ENCODE measurements at regions not wholly inside any gene's neighbourhood (a gene's known extent, or its start where the extent isn't known, plus 50 kb on each side); places are given as distances from the start of the nearest gene placed in this dataset.

- Mint-ChIP-seq H3K4me1 (ENCODE audit: low read depth) (peaks cover 6% of the 10 kb centered on the region), H3K36me3 (ENCODE audit: low read depth) (no peaks in the 10 kb centered on the region), H3K27ac (ENCODE audit: unreplicated experiment) (no peak overlapping the region), H3K4me3 (ENCODE audit: unreplicated experiment) (no peak overlapping the region), H3K27me3 (ENCODE audit: low read depth) (no peaks in the 10 kb centered on the region), H3K9me3 (ENCODE audit: low read depth) (no peaks in the 10 kb centered on the region)
- TF ChIP-seq CTCF (IDR thresholded peaks at IDR 0.05) = no peak
- DNase-seq (ENCODE audit: low spot score) = no peak
These were observed 59.4 kb downstream of the PLCE1 start for GRCh38 chr10:94052866-94053791.

- no peak for DNase-seq (ENCODE audit: low spot score)
- Mint-ChIP-seq H3K4me3 (ENCODE audit: unreplicated experiment) (no peak overlapping the region), H3K9me3 (ENCODE audit: low read depth) (no peaks in the 10 kb centered on the region), H3K27me3 (ENCODE audit: low read depth) (no peaks in the 10 kb centered on the region), H3K36me3 (ENCODE audit: low read depth) (peaks cover 10% of the 10 kb centered on the region), H3K27ac (ENCODE audit: unreplicated experiment) (no peak overlapping the region), H3K4me1 (ENCODE audit: low read depth) (no peaks in the 10 kb centered on the region)
- TF ChIP-seq CTCF (IDR thresholded peaks at IDR 0.05) = no peak
These were observed 65.6 kb downstream of the PLCE1 start for GRCh38 chr10:94059178-94059883.

- Mint-ChIP-seq H3K4me3 (ENCODE audit: unreplicated experiment) (no peak overlapping the region), H3K4me1 (ENCODE audit: low read depth) (peaks cover 3% of the 10 kb centered on the region), H3K36me3 (ENCODE audit: low read depth) (peaks cover 11% of the 10 kb centered on the region), H3K9me3 (ENCODE audit: low read depth) (no peaks in the 10 kb centered on the region), H3K27ac (ENCODE audit: unreplicated experiment) (no peak overlapping the region), H3K27me3 (ENCODE audit: low read depth) (no peaks in the 10 kb centered on the region)
- no peak for TF ChIP-seq CTCF (IDR thresholded peaks at IDR 0.05)
- DNase-seq (ENCODE audit: low spot score) = no peak
These were observed 67.3 kb downstream of the PLCE1 start for GRCh38 chr10:94061026-94061425.

GRCh38 chr10:94062611-94063010 lies 68.9 kb downstream of the PLCE1 start:
- Mint-ChIP-seq H3K9me3 (ENCODE audit: low read depth) (no peaks in the 10 kb centered on the region), H3K36me3 (ENCODE audit: low read depth) (peaks cover 11% of the 10 kb centered on the region), H3K4me1 (ENCODE audit: low read depth) (peaks cover 11% of the 10 kb centered on the region), H3K27ac (ENCODE audit: unreplicated experiment) (no peak overlapping the region), H3K4me3 (ENCODE audit: unreplicated experiment) (no peak overlapping the region), H3K27me3 (ENCODE audit: low read depth) (no peaks in the 10 kb centered on the region)
- no peak for DNase-seq (ENCODE audit: low spot score)
- TF ChIP-seq CTCF (IDR thresholded peaks at IDR 0.05) = no peak

- H3K4me3 Mint-ChIP-seq (ENCODE audit: unreplicated experiment) = no peak overlapping the region
- TF ChIP-seq CTCF (IDR thresholded peaks at IDR 0.05) = no peak
- H3K27me3 Mint-ChIP-seq (ENCODE audit: low read depth) = no peaks in the 10 kb centered on the region
- H3K27ac Mint-ChIP-seq (ENCODE audit: unreplicated experiment) = no peak overlapping the region
- peaks cover 7% of the 10 kb centered on the region for H3K36me3 Mint-ChIP-seq (ENCODE audit: low read depth)
- no peaks in the 10 kb centered on the region for H3K9me3 Mint-ChIP-seq (ENCODE audit: low read depth)
- no peak for DNase-seq (ENCODE audit: low spot score)
- peaks cover 12% of the 10 kb centered on the region for H3K4me1 Mint-ChIP-seq (ENCODE audit: low read depth)
These were observed 71.6 kb downstream of the PLCE1 start for GRCh38 chr10:94065362-94065761.
